ENCODE measurements at regions not wholly inside any gene's neighbourhood (a gene's known extent, or its start where the extent isn't known, plus 50 kb on each side); places are given as distances from the start of the nearest gene placed in this dataset.

GRCh38 chr13:83937579-83937978 lies 55.3 kb upstream of the SLITRK1 start:
- no peak for TF ChIP-seq HMGXB4 (CRISPR knock-in tag; IDR thresholded peaks at IDR 0.05)
- TF ChIP-seq NR2C2 (CRISPR knock-in tag; IDR thresholded peaks at IDR 0.05): no peak
- TF ChIP-seq ATF2 (CRISPR knock-in tag; IDR thresholded peaks at IDR 0.05; ENCODE audit: borderline replicate concordance, low read depth): no peak
- no peak for TF ChIP-seq TEAD1 (CRISPR knock-in tag; IDR thresholded peaks at IDR 0.05)
- TF ChIP-seq ZNF232 (CRISPR knock-in tag; IDR thresholded peaks at IDR 0.05): no peak
- no peak for TF ChIP-seq NR1H2 (CRISPR knock-in tag; IDR thresholded peaks at IDR 0.05)
- TF ChIP-seq CTCF (IDR thresholded peaks at IDR 0.05): no peak
- no peak for TF ChIP-seq ATF1 (CRISPR knock-in tag; IDR thresholded peaks at IDR 0.05)
